WTC11 (cell line): ENCODE measurements at regions not wholly inside any gene's neighbourhood (a gene's known extent, or its start where the extent isn't known, plus 50 kb on each side); places are given as distances from the start of the nearest gene placed in this dataset.

Experiments
- ATAC-seq: fragments of 200-7000 bp; cut with Tn5 transposase; 2 replicates; pipeline ENCODE4 v1.10.0; 2021; ENCODE audit warnings: mild to moderate bottlenecking, moderate library complexity
- CTCF ChIA-PET: fragments of 300-600 bp; sonication (Branson Sonifier 250); formaldehyde crosslinking; loops from one replicate; lab custom pipeline; 2021; ENCODE audit warnings: antibody characterized with exemption; lab: Charles Lee
- POLR2A ChIA-PET: fragments of 350-600 bp; sonication (Branson Sonifier 250); formaldehyde crosslinking; loops from one replicate; lab custom pipeline; 2021; ENCODE audit warnings: antibody characterized with exemption; lab: Charles Lee
- DNase-seq: peaks from one replicate; pipeline ENCODE4 v3.0.0; 2021; ENCODE audit warnings: low spot score
- H3K27ac Mint-ChIP-seq: 2 replicates; pipeline ENCODE4 v1.8.0; 2021; ENCODE audit warnings: mixed read lengths
- H3K27me3 Mint-ChIP-seq: 2 replicates; pipeline ENCODE4 v1.8.0; 2021; ENCODE audit warnings: low read depth, mild to moderate bottlenecking, moderate library complexity, mixed read lengths
- H3K36me3 Mint-ChIP-seq: 2 replicates; pipeline ENCODE4 v1.8.0; 2021; ENCODE audit warnings: mixed read lengths
- H3K4me1 Mint-ChIP-seq: 2 replicates; pipeline ENCODE4 v1.8.0; 2022; ENCODE audit warnings: mixed read lengths
- H3K4me3 Mint-ChIP-seq: 2 replicates; pipeline ENCODE4 v1.8.0; 2021; ENCODE audit warnings: mild to moderate bottlenecking, moderate library complexity, mixed read lengths
- H3K9me3 Mint-ChIP-seq: 2 replicates; pipeline ENCODE4 v1.8.0; 2021; ENCODE audit warnings: mixed read lengths
- ATF2 ChIP-seq: sonication (generic); formaldehyde crosslinking; IDR thresholded peaks from 2 replicates; pipeline ENCODE4 v1.8.1; 2022; ENCODE audit warnings: low read depth, missing genetic modification reagents, borderline replicate concordance
- ATF6 ChIP-seq: sonication (generic); formaldehyde crosslinking; IDR thresholded peaks from 2 replicates; pipeline ENCODE4 v1.8.1; 2023; ENCODE audit warnings: mild to moderate bottlenecking, missing genetic modification reagents
- CBFB ChIP-seq: sonication (generic); formaldehyde crosslinking; IDR thresholded peaks from 2 replicates; pipeline ENCODE4 v1.8.1; 2022; ENCODE audit warnings: mild to moderate bottlenecking, low read depth, missing genetic modification reagents
- CDX4 ChIP-seq: fragments of 250-450 bp; sonication (Bioruptor Pico); IDR thresholded peaks from 2 replicates; pipeline ENCODE4 v1.9.0; 2021; ENCODE audit warnings: moderate library complexity, mild to moderate bottlenecking, inconsistent platforms, borderline replicate concordance
- FOXK1 ChIP-seq: sonication (generic); formaldehyde crosslinking; IDR thresholded peaks from 2 replicates; pipeline ENCODE4 v1.8.0; 2022; ENCODE audit warnings: mild to moderate bottlenecking, moderate library complexity, missing genetic modification reagents
- FOXP4 ChIP-seq: sonication (generic); formaldehyde crosslinking; IDR thresholded peaks from 2 replicates; pipeline ENCODE4 v1.8.0; 2022; ENCODE audit warnings: mild to moderate bottlenecking, missing genetic modification reagents
- NR1H2 ChIP-seq: sonication (generic); formaldehyde crosslinking; IDR thresholded peaks from 2 replicates; pipeline ENCODE4 v1.9.0; 2021; ENCODE audit warnings: mild to moderate bottlenecking, moderate library complexity, missing genetic modification reagents
- PRRX2 ChIP-seq: fragments of 250-450 bp; sonication (Bioruptor Pico); IDR thresholded peaks from 2 replicates; pipeline ENCODE4 v1.8.0; 2021; ENCODE audit warnings: mild to moderate bottlenecking
- RORB ChIP-seq: fragments of 250-450 bp; sonication (Bioruptor Pico); IDR thresholded peaks from 2 replicates; pipeline ENCODE4 v1.9.0; 2021; ENCODE audit warnings: mild to moderate bottlenecking
- TEAD1 ChIP-seq: sonication (generic); formaldehyde crosslinking; IDR thresholded peaks from 2 replicates; pipeline ENCODE4 v1.8.0; 2022; ENCODE audit warnings: mild to moderate bottlenecking, missing genetic modification reagents
- TP53 ChIP-seq: sonication (generic); formaldehyde crosslinking; IDR thresholded peaks from 2 replicates; pipeline ENCODE4 v1.8.1; 2023; ENCODE audit warnings: mild to moderate bottlenecking, missing genetic modification reagents
- ZNF121 ChIP-seq: sonication (generic); formaldehyde crosslinking; IDR thresholded peaks from 2 replicates; pipeline ENCODE4 v1.8.0; 2023; ENCODE audit warnings: missing genetic modification reagents
- ZNF281 ChIP-seq: sonication (generic); formaldehyde crosslinking; IDR thresholded peaks from 2 replicates; pipeline ENCODE4 v1.8.0; 2023; ENCODE audit warnings: mild to moderate bottlenecking, missing genetic modification reagents
- ZNF423 ChIP-seq: fragments of 250-450 bp; sonication (Bioruptor Pico); IDR thresholded peaks from 2 replicates; pipeline ENCODE4 v2.1.2; 2022; ENCODE audit warnings: mild to moderate bottlenecking, moderate library complexity
- ZNF512 ChIP-seq: sonication (generic); formaldehyde crosslinking; IDR thresholded peaks from 2 replicates; pipeline ENCODE4 v1.8.1; 2022; ENCODE audit warnings: missing genetic modification reagents, borderline replicate concordance
- ZNF532 ChIP-seq: fragments of 250-450 bp; sonication (Bioruptor Pico); IDR thresholded peaks from 2 replicates; pipeline ENCODE4 v1.9.0; 2021; ENCODE audit warnings: mild to moderate bottlenecking, borderline replicate concordance

- ATAC-seq, result no peak
- Mint-ChIP-seq H3K27me3 (no peaks in the 10 kb centered on the region), H3K27ac (no peak overlapping the region), H3K4me3 (no peak overlapping the region), H3K4me1 (peaks cover 5% of the 10 kb centered on the region), H3K36me3 (no peaks in the 10 kb centered on the region), H3K9me3 (no peaks in the 10 kb centered on the region)
- ChIA-PET POLR2A (no interaction called here), CTCF (no interaction called here)
- TF ChIP-seq CDX4 (CRISPR knock-in tag), result no peak
- no peak for TF ChIP-seq ZNF281
- TF ChIP-seq PRRX2, result no peak
- TF ChIP-seq TEAD1, result no peak
- TF ChIP-seq ZNF121 (CRISPR knock-in tag), result no peak
- no peak for TF ChIP-seq ZNF512
- no peak for TF ChIP-seq CBFB (CRISPR knock-in tag)
- no peak for TF ChIP-seq FOXP4 (CRISPR knock-in tag)
- TF ChIP-seq ZNF423 (CRISPR knock-in tag), result no peak
- TF ChIP-seq NR1H2 (CRISPR knock-in tag), result no peak
- TF ChIP-seq ZNF532, result no peak
- TF ChIP-seq RORB (CRISPR knock-in tag), result no peak
- no peak for TF ChIP-seq TP53 (CRISPR knock-in tag)
- TF ChIP-seq ATF6 (CRISPR knock-in tag), result no peak
- TF ChIP-seq FOXK1, result no peak
- TF ChIP-seq ATF2, result no peak
- no peak for DNase-seq
These were observed 66.3 kb upstream of the PUDP start for GRCh38 chrX:7214251-7214650.
